ENCODE measurements at regions not wholly inside any gene's neighbourhood (a gene's known extent, or its start where the extent isn't known, plus 50 kb on each side); places are given as distances from the start of the nearest gene placed in this dataset.

DNA sequence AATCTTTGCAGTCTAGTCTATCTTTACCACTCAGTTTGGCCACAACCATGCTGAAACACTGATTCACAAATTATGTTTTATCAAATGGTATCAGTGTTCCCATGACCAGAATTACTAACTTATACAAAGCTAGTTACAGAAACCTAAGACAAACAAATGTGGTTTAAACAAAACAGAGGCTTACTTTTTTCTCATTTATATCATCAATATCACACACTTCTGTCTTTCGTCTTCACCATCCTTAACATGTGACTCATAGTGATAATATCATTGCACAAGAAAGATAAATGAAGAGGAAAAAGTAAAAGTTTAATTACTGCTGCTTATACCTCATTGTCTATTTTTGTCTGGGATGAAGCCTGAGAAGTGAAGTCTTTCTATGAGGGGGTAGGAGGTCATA is 406.6 kb downstream of the PCDH10 start:
- Histone ChIP-seq H3K4me1 (ENCODE audit: control insufficient read depth in 2 of 2, insufficient read depth in 1 of 2, low read depth in 1 of 2, low read length in 2 of 2) (peaks cover 0 to 2% of the 10 kb centered on the region in 2 donors), H2BK12ac (ENCODE audit: low read length) (no peak overlapping the region), H3K4me2 (ENCODE audit: insufficient read depth, low read length, poor library complexity, severe bottlenecking) (no peak overlapping the region), H3K27me3 (ENCODE audit: control insufficient read depth in 3 of 3, insufficient read depth in 3 of 3, low read depth in 1 of 3, low read length in 3 of 3) (no peaks in the 10 kb centered on the region), H4K8ac (ENCODE audit: low read depth, low read length) (no peak overlapping the region), H3K79me1 (ENCODE audit: low read depth, low read length) (no peaks in the 10 kb centered on the region), H2BK120ac (ENCODE audit: low read depth, low read length) (no peak overlapping the region), H3K4me3 (ENCODE audit: low read length in 2 of 2) (no peak overlapping the region), H2BK5ac (ENCODE audit: low read length) (no peak overlapping the region), H3K23ac (ENCODE audit: low read depth, low read length, poor library complexity) (no peak overlapping the region), H3K18ac (ENCODE audit: low read length) (no peak overlapping the region), H3K4ac (ENCODE audit: low read length) (no peak overlapping the region), H3K14ac (ENCODE audit: low read length) (no peak overlapping the region), H2AK5ac (ENCODE audit: low read depth, low read length) (no peak overlapping the region), H3K9me3 (replicated peaks in 1 of 2; ENCODE audit: control insufficient read depth in 2 of 2, insufficient read depth in 1 of 2, low read depth in 1 of 2, low read length in 2 of 2) (no peaks in the 10 kb centered on the region), H3K27ac (replicated peaks; ENCODE audit: low read length) (no peak overlapping the region), H2AFZ (ENCODE audit: low read length) (no peak overlapping the region), H2BK15ac (ENCODE audit: low read length) (no peak overlapping the region), H4K91ac (ENCODE audit: low read depth, low read length, poor library complexity) (no peak overlapping the region), H3K9ac (ENCODE audit: low read depth, low read length, poor library complexity) (no peak overlapping the region), H3K36me3 (replicated peaks in 1 of 2; ENCODE audit: control insufficient read depth in 2 of 2, insufficient read depth in 2 of 2, low read length in 2 of 2) (no peaks in the 10 kb centered on the region)
- WGBS, 2 donors (ENCODE audit: extremely low coverage in 2 of 2, insufficient read length in 2 of 2, insufficient replicate concordance in 1 of 2) = 100% methylated on average over 1 of the region's 1 CpG; no CpG with 5 or more reads in 1 of the 2 donors
- DNase-seq (ENCODE audit: low spot score) = no peak

DNA sequence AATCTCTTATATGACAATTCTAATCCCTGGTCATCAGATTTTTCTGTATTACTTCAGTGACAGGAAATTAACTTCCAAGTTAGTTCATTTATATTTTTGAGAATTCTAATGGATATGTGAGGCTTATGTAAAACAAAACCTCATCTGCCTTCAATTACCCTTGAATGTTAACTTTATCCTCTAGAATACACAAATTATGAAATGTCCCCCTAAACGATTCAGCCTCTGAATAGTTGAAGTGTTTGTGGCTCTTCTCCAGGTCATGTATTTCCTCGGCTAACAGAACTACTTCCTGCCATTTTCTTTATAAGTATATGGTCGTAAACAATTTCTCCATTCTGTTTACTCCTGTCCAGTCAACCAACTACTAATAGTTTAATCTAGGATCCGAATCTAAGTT is 401.3 kb downstream of the PCDH10 start:
- H3K4me2 ChIP-seq (ENCODE audit: insufficient read depth, low read length, poor library complexity, severe bottlenecking) = no peak overlapping the region
- no peak overlapping the region for H2BK15ac ChIP-seq (ENCODE audit: low read length)
- H3K4me1 ChIP-seq (ENCODE audit: control insufficient read depth in 2 of 2, insufficient read depth in 1 of 2, low read depth in 1 of 2, low read length in 2 of 2) = no peaks in the 10 kb centered on the region
- no peak overlapping the region for H3K9ac ChIP-seq (ENCODE audit: low read depth, low read length, poor library complexity)
- H3K14ac ChIP-seq (ENCODE audit: low read length) = no peak overlapping the region
- no peaks in the 10 kb centered on the region for H3K79me1 ChIP-seq (ENCODE audit: low read depth, low read length)
- H4K91ac ChIP-seq (ENCODE audit: low read depth, low read length, poor library complexity) = no peak overlapping the region
- H2BK120ac ChIP-seq (ENCODE audit: low read depth, low read length) = no peak overlapping the region
- WGBS, 2 donors (ENCODE audit: extremely low coverage in 2 of 2, insufficient read length in 2 of 2, insufficient replicate concordance in 1 of 2) = no CpG with 5 or more reads among the region's 4 CpGs
- H3K27ac ChIP-seq (replicated peaks; ENCODE audit: low read length) = no peak overlapping the region
- H2AFZ ChIP-seq (ENCODE audit: low read length) = no peak overlapping the region
- no peak for DNase-seq (ENCODE audit: low spot score)
- no peak overlapping the region for H2BK5ac ChIP-seq (ENCODE audit: low read length)
- H3K36me3 ChIP-seq (replicated peaks in 1 of 2; ENCODE audit: control insufficient read depth in 2 of 2, insufficient read depth in 2 of 2, low read length in 2 of 2) = no peaks in the 10 kb centered on the region
- H3K18ac ChIP-seq (ENCODE audit: low read length) = no peak overlapping the region
- no peak overlapping the region for H3K23ac ChIP-seq (ENCODE audit: low read depth, low read length, poor library complexity)
- no peak overlapping the region for H2AK5ac ChIP-seq (ENCODE audit: low read depth, low read length)
- no peaks in the 10 kb centered on the region for H3K9me3 ChIP-seq (replicated peaks in 1 of 2; ENCODE audit: control insufficient read depth in 2 of 2, insufficient read depth in 1 of 2, low read depth in 1 of 2, low read length in 2 of 2)
- no peak overlapping the region for H4K8ac ChIP-seq (ENCODE audit: low read depth, low read length)
- H3K4me3 ChIP-seq (ENCODE audit: low read length in 2 of 2) = no peak overlapping the region
- H3K4ac ChIP-seq (ENCODE audit: low read length) = no peak overlapping the region
- no peaks in the 10 kb centered on the region for H3K27me3 ChIP-seq (ENCODE audit: control insufficient read depth in 3 of 3, insufficient read depth in 3 of 3, low read depth in 1 of 3, low read length in 3 of 3)
- H2BK12ac ChIP-seq (ENCODE audit: low read length) = no peak overlapping the region

DNA sequence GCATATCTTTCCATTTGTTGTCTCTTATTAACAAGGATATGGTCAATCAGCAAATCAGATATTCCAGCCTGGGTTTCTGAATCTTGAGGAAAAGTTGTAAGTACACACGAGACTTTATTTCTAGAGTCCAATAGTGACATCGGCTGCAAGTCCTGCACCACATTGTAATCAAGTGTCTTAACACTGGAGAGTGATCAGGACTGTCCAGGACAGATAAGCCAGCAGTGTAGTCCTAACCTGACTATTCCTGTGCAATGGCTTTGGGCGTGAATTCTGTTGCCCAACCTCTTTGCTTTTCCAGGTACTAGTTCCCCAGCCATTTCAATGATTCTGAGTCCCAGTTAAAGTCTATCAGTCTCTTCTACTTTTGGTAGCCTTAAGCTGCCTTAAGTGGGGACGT is 395.0 kb downstream of the PCDH10 start:
- H3K9ac ChIP-seq (ENCODE audit: low read depth, low read length, poor library complexity) = no peak overlapping the region
- H4K91ac ChIP-seq (ENCODE audit: low read depth, low read length, poor library complexity) = no peak overlapping the region
- H2BK12ac ChIP-seq (ENCODE audit: low read length) = no peak overlapping the region
- no peak overlapping the region for H3K4me3 ChIP-seq (ENCODE audit: low read length in 2 of 2)
- no peak overlapping the region for H3K27ac ChIP-seq (replicated peaks; ENCODE audit: low read length)
- no CpG with 5 or more reads among the region's 4 CpGs for WGBS, 2 donors (ENCODE audit: extremely low coverage in 2 of 2, insufficient read length in 2 of 2, insufficient replicate concordance in 1 of 2)
- H4K8ac ChIP-seq (ENCODE audit: low read depth, low read length) = no peak overlapping the region
- H3K23ac ChIP-seq (ENCODE audit: low read depth, low read length, poor library complexity) = no peak overlapping the region
- H3K79me1 ChIP-seq (ENCODE audit: low read depth, low read length) = no peaks in the 10 kb centered on the region
- H2BK120ac ChIP-seq (ENCODE audit: low read depth, low read length) = no peak overlapping the region
- no peaks in the 10 kb centered on the region for H3K4me1 ChIP-seq (ENCODE audit: control insufficient read depth in 2 of 2, insufficient read depth in 1 of 2, low read depth in 1 of 2, low read length in 2 of 2)
- no peak overlapping the region for H3K4me2 ChIP-seq (ENCODE audit: insufficient read depth, low read length, poor library complexity, severe bottlenecking)
- no peak overlapping the region for H2AFZ ChIP-seq (ENCODE audit: low read length)
- no peak for DNase-seq (ENCODE audit: low spot score)
- no peaks in the 10 kb centered on the region for H3K27me3 ChIP-seq (ENCODE audit: control insufficient read depth in 3 of 3, insufficient read depth in 3 of 3, low read depth in 1 of 3, low read length in 3 of 3)
- no peak overlapping the region for H3K14ac ChIP-seq (ENCODE audit: low read length)
- no peaks in the 10 kb centered on the region for H3K36me3 ChIP-seq (replicated peaks in 1 of 2; ENCODE audit: control insufficient read depth in 2 of 2, insufficient read depth in 2 of 2, low read length in 2 of 2)
- no peaks in the 10 kb centered on the region for H3K9me3 ChIP-seq (replicated peaks in 1 of 2; ENCODE audit: control insufficient read depth in 2 of 2, insufficient read depth in 1 of 2, low read depth in 1 of 2, low read length in 2 of 2)
- no peak overlapping the region for H3K4ac ChIP-seq (ENCODE audit: low read length)
- no peak overlapping the region for H3K18ac ChIP-seq (ENCODE audit: low read length)
- no peak overlapping the region for H2BK5ac ChIP-seq (ENCODE audit: low read length)
- H2BK15ac ChIP-seq (ENCODE audit: low read length) = no peak overlapping the region
- no peak overlapping the region for H2AK5ac ChIP-seq (ENCODE audit: low read depth, low read length)

DNA sequence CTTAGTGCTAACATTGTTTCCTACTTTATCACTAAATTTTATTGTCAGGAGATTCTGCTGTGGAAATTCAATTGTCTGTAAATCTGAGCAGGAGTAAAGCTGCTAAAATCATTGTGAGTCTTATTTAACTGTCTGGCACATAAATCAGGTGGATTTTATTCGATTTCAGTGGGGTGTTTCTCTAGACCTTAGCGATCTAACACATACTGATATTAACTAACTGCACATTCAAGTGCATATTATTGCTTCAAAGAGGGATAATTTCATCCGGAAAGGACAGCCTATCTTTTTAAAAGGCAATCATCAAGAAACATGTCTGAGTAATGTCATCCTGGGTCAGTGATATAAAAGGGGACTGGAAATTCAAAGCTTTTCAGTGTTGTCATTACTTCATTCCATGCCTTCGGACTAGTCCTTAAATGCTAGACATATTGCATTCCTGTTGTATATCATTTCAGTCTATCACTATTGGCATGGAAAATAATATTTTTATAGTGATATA is 388.7 kb downstream of the PCDH10 start:
- WGBS, 2 donors (ENCODE audit: extremely low coverage in 2 of 2, insufficient read length in 2 of 2, insufficient replicate concordance in 1 of 2) = no CpG with 5 or more reads among the region's 4 CpGs
- H3K4me3 ChIP-seq (ENCODE audit: low read length in 2 of 2) = no peak overlapping the region

More for the DNA sequence above, 388.7 kb downstream of the PCDH10 start:
- no peak overlapping the region for H2BK12ac ChIP-seq (ENCODE audit: low read length)
- no peak overlapping the region for H2BK15ac ChIP-seq (ENCODE audit: low read length)
- H4K91ac ChIP-seq (ENCODE audit: low read depth, low read length, poor library complexity) = no peak overlapping the region
- no peak for DNase-seq (ENCODE audit: low spot score)
- H3K27ac ChIP-seq (replicated peaks; ENCODE audit: low read length) = no peak overlapping the region
- H2BK120ac ChIP-seq (ENCODE audit: low read depth, low read length) = no peak overlapping the region
- H3K4me1 ChIP-seq (ENCODE audit: control insufficient read depth in 2 of 2, insufficient read depth in 1 of 2, low read depth in 1 of 2, low read length in 2 of 2) = no peaks in the 10 kb centered on the region
- no peak overlapping the region for H2AK5ac ChIP-seq (ENCODE audit: low read depth, low read length)
- H3K27me3 ChIP-seq (ENCODE audit: control insufficient read depth in 3 of 3, insufficient read depth in 3 of 3, low read depth in 1 of 3, low read length in 3 of 3) = no peaks in the 10 kb centered on the region
- H3K9ac ChIP-seq (ENCODE audit: low read depth, low read length, poor library complexity) = no peak overlapping the region
- H3K36me3 ChIP-seq (replicated peaks in 1 of 2; ENCODE audit: control insufficient read depth in 2 of 2, insufficient read depth in 2 of 2, low read length in 2 of 2) = no peaks in the 10 kb centered on the region
- no peak overlapping the region for H3K14ac ChIP-seq (ENCODE audit: low read length)
- H4K8ac ChIP-seq (ENCODE audit: low read depth, low read length) = no peak overlapping the region
- H3K79me1 ChIP-seq (ENCODE audit: low read depth, low read length) = no peaks in the 10 kb centered on the region
- H2BK5ac ChIP-seq (ENCODE audit: low read length) = no peak overlapping the region
- H3K23ac ChIP-seq (ENCODE audit: low read depth, low read length, poor library complexity) = no peak overlapping the region
- H3K18ac ChIP-seq (ENCODE audit: low read length) = no peak overlapping the region
- H3K9me3 ChIP-seq (replicated peaks in 1 of 2; ENCODE audit: control insufficient read depth in 2 of 2, insufficient read depth in 1 of 2, low read depth in 1 of 2, low read length in 2 of 2) = no peaks in the 10 kb centered on the region
- H3K4ac ChIP-seq (ENCODE audit: low read length) = no peak overlapping the region
- H3K4me2 ChIP-seq (ENCODE audit: insufficient read depth, low read length, poor library complexity, severe bottlenecking) = no peak overlapping the region
- peak overlapping the region; percentile 65 for H2AFZ ChIP-seq (ENCODE audit: low read length)
